Astrocyte of the cerebellum (primary cell): ENCODE measurements at regions not wholly inside any gene's neighbourhood (a gene's known extent, or its start where the extent isn't known, plus 50 kb on each side); places are given as distances from the start of the nearest gene placed in this dataset.
"Not testable (repeated sequence)": the region's sequence is repeated elsewhere in the genome, so short reads cannot be mapped to it uniquely, and the experiment has no call there.

Experiments used
- DNase-seq: peaks from one replicate; pipeline ENCODE4 v3.0.0-alpha.2; 2011; ENCODE audit warnings: low read depth
- H3K4me3 ChIP-seq: 2 replicates; pipeline ENCODE4 v1.5.1; 2011; ENCODE audit warnings: mild to moderate bottlenecking, low read depth, low read length, moderate library complexity
- CTCF ChIP-seq: IDR thresholded peaks from 2 replicates; pipeline ENCODE4 v1.5.1; 2012; ENCODE audit warnings: low read length, low read depth, moderate library complexity, mild to moderate bottlenecking; ENCODE audit errors: missing control alignments
- in situ Hi-C: cut with HindIII; loops from 2 replicates; pipeline ENCODE4 v1.10.0; 2017; ENCODE audit warnings: low sequenced_read_pairs

DNA sequence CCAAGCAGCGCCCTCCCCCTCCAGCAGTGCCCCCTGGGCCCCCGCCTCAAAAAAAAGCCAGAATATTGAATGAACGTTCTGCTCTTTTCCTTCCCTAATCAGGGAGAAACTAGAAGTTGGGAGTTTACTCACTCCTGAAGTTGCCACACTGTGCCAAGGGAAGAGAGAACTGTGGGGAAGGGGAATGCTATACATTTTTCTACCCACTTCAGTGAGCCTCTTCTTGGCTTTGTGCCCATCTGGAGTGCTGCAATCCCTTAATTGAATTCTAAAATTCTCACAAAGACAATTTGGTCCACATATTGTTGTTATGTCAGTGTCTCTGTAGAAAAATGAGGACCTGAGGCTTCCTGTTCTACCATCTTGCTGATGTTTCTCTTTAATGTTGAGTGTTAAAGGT, 443.7 kb downstream of the DIRAS2 start:
- in situ Hi-C loops: no loop called here
- no peak overlapping the region for H3K4me3 ChIP-seq
- no peak for DNase-seq
- TF ChIP-seq CTCF: no peak

DNA sequence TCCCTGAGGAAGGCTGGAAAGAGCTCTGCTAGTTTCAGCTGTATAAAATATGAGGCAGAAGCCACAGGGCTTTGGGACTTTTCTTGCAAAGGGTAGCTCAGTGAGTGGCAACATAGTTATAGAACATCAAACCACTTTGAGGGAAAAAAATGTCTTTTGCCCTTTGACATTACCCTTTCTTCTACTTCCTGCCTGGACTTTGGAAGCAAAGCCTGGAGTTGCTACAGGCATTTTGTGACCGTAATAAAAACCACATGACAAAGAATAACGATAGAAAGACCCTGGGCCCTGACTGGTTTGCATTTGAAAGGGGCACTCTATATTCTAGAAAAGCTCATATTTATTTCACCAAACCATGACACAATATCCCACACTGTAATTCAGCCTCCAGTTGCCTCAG, 440.9 kb downstream of the DIRAS2 start:
- TF ChIP-seq CTCF: no peak
- in situ Hi-C loops: no loop called here
- H3K4me3 ChIP-seq: no peak overlapping the region
- no peak for DNase-seq

- no peak overlapping the region for H3K4me3 ChIP-seq
- no peak for DNase-seq
- in situ Hi-C loops: no loop called here
- TF ChIP-seq CTCF: no peak
These were observed 438.3 kb downstream of the DIRAS2 start for GRCh38 chr9:90204128-90204831.

- in situ Hi-C loops, DNase-seq, H3K4me3 ChIP-seq: not testable (repeated sequence)
These were observed 429.6 kb downstream of the DIRAS2 start for GRCh38 chr9:90213045-90213444.

DNA sequence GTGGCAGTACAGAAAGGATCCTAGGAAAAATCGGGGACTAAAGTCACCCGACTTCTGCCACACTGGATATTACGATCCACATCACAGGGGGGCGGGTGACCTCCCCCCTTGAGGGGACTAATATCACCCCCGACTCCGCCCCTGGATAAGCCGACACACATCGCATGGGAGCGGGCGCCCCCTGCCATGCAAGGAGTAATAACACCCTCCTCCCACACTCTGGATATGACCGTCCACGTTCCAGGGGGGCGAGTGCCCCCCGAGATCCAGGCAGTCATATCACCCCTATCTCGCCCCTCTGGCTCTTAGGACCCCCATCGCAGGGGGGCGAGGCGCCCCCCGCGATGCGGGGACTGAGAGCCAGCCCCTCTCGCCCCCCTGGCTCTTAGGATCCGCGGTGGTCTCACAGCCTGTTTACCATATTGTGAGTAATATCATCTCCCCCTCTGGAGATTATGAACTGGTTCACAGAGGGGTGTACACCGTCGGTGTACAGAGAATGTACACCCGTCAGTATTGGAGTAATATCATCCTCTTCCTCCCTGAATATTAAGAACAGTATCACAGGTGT, 423.0 kb downstream of the DIRAS2 start:
- in situ Hi-C loops: no loop called here
- no peak for TF ChIP-seq CTCF
- H3K4me3 ChIP-seq: no peak overlapping the region
- no peak for DNase-seq

DNA sequence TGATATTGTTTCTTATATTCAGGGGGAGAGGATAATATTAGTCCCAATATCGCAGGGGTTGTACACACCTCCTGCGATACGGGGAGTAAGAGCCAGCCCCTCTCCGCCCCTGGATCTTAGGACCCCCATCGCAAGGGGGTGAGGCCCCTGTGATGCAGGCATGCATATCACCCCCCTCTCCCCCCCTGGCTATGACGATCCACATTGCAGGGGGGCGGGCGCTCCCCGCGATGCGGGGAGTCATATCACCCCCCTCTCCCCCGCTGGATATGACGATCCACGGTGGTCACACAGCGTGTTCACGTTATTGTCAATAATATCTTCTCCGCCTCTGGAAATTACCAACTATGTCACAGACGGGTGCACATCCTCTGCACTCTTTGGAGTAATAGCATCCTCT, 420.7 kb downstream of the DIRAS2 start:
- DNase-seq, H3K4me3 ChIP-seq, in situ Hi-C loops: not testable (repeated sequence)

DNA sequence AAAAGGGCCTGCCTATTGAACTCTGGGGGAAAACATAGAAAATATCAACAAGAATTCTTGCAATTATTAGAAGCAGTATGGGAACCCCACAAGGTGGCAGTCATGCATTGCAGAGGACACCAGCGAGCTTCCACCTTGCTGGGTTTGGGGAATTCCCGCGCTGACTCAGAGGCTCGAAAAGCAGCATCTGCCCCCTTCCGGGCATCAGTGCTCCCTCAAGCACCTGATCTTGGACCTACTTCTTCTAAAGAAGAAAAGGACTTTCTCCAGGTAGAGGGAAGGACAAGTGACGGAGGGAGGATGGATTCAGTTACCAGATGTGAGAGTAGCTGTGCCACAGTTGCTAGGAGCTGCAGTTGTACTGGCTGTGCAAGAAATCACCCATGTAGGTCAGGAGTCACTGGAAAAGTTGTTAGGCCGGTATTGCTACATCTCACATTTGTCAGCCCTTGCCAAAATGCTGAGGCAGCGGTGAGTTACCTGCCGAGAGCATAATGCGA, 415.7 kb downstream of the DIRAS2 start:
- in situ Hi-C loops, H3K4me3 ChIP-seq: not testable (repeated sequence)
- DNase-seq: peak; percentile 43
- peak; percentile 72 for TF ChIP-seq CTCF

DNA sequence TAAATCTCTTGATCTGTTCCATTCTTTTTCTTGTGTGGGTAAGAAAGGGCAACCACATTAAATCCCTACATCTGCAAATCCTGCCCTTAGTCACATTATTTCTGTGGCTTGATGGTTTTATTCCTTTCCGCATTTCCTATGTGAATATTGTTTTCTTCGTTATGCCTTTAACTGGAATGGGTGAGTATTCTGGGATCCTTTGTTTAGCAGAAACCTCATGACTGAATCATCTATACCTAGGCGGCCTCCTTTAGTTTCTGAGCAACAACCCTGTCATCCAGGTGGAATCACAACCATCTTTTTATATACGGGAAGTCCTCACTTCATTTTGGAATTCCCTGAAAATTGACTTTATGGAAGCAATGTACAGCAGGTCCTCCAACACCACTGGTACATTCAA, 409.5 kb downstream of the DIRAS2 start:
- H3K4me3 ChIP-seq, in situ Hi-C loops: not testable (repeated sequence)
- peak; percentile 12 for DNase-seq
